Keratinocyte (primary cell): ENCODE measurements at regions not wholly inside any gene's neighbourhood (a gene's known extent, or its start where the extent isn't known, plus 50 kb on each side); places are given as distances from the start of the nearest gene placed in this dataset.

Source experiments
- DNase-seq: peaks from one replicate; pipeline ENCODE4 v3.0.0-alpha.2; 2011; ENCODE audit warnings: low read depth, missing footprints, low spot score
- FAIRE-seq: peaks from 2 replicates; lab custom pipeline; 2011; peaks lifted over from hg19 to GRCh38; lab: Jason Lieb, UNC
- H2AFZ ChIP-seq: 2 replicates; pipeline ENCODE4 v1.6.0; 2012; ENCODE audit warnings: low read length, control low read depth, inconsistent platforms; ENCODE audit not compliant: control insufficient read depth
- H3K27ac ChIP-seq: 2 replicates; pipeline ENCODE4 v1.5.1; 2011; ENCODE audit warnings: low read length; ENCODE audit not compliant: control insufficient read depth, insufficient read depth
- H3K27me3 ChIP-seq: 3 replicates; pipeline ENCODE4 v1.6.0; 2011; ENCODE audit warnings: low read length; ENCODE audit not compliant: control insufficient read depth, insufficient read depth; ENCODE audit errors: extremely low read depth
- H3K36me3 ChIP-seq, 2 experiments: 2 replicates in 1 of 2; 3 replicates in 1 of 2; pipeline ENCODE4 v1.5.1; 2011; ENCODE audit warnings: low read length in 2 of 2, mild to moderate bottlenecking in 1 of 2; ENCODE audit not compliant: control insufficient read depth in 2 of 2, insufficient read depth in 2 of 2; ENCODE audit errors: extremely low read depth in 1 of 2
- H3K4me1 ChIP-seq: 3 replicates; pipeline ENCODE4 v1.5.1; 2011; ENCODE audit warnings: low read length; ENCODE audit not compliant: control insufficient read depth, insufficient read depth; ENCODE audit errors: extremely low read depth
- H3K4me2 ChIP-seq: 3 replicates; pipeline ENCODE4 v1.6.0; 2011; ENCODE audit warnings: low read depth, low read length; ENCODE audit not compliant: control insufficient read depth, insufficient read depth; ENCODE audit errors: extremely low read depth
- H3K4me3 ChIP-seq, 3 experiments: fragments of 200-600 bp in 1 of 3; sonication (generic) in 1 of 3; 2 replicates in 2 of 3; 3 replicates in 1 of 3; pipeline ENCODE4 v1.5.1; 2011 to 2016; ENCODE audit warnings: low read length in 3 of 3, mild to moderate bottlenecking in 3 of 3, control low read depth in 2 of 3, inconsistent platforms in 1 of 3, low read depth in 1 of 3, mixed read lengths in 1 of 3, mixed run types in 1 of 3, moderate library complexity in 1 of 3; ENCODE audit not compliant: control insufficient read depth in 2 of 3, insufficient read depth in 2 of 3; ENCODE audit errors: extremely low read depth in 1 of 3
- H3K79me2 ChIP-seq: 2 replicates; pipeline ENCODE4 v1.6.0; 2012; ENCODE audit warnings: low read length; ENCODE audit not compliant: control insufficient read depth, insufficient read depth
- H3K9ac ChIP-seq: 3 replicates; pipeline ENCODE4 v1.6.0; 2011; ENCODE audit warnings: low read length; ENCODE audit not compliant: control insufficient read depth, insufficient read depth; ENCODE audit errors: extremely low read depth
- H3K9me1 ChIP-seq: 3 replicates; pipeline ENCODE4 v1.6.0; 2011; ENCODE audit warnings: low read length; ENCODE audit not compliant: control insufficient read depth, insufficient read depth; ENCODE audit errors: extremely low read depth
- H3K9me3 ChIP-seq: 2 replicates; pipeline ENCODE4 v1.5.1; 2012; ENCODE audit warnings: low read depth, low read length; ENCODE audit not compliant: control insufficient read depth
- H4K20me1 ChIP-seq: 3 replicates; pipeline ENCODE4 v1.6.0; 2011; ENCODE audit warnings: low read length; ENCODE audit not compliant: control insufficient read depth, insufficient read depth; ENCODE audit errors: extremely low read depth
- CTCF ChIP-seq, 3 experiments: IDR thresholded peaks in 1 of 3; conservative IDR thresholded peaks in 1 of 3; optimal IDR thresholded peaks in 1 of 3; 2 replicates in 2 of 3; 3 replicates in 1 of 3; pipeline versions ENCODE3 to v1.5.1; 2011; ENCODE audit warnings: low read length in 3 of 3, mild to moderate bottlenecking in 3 of 3, moderate library complexity in 2 of 3, control low read depth in 1 of 3, inconsistent platforms in 1 of 3; ENCODE audit not compliant: insufficient read depth in 2 of 3; ENCODE audit errors: extremely low read depth in 1 of 3
- EZH2 ChIP-seq: IDR thresholded peaks from one replicate; pipeline ENCODE4 v1.6.1; 2012; ENCODE audit warnings: inconsistent platforms, mild to moderate bottlenecking, low read length, moderate library complexity
- dilution Hi-C: fragments of 300-500 bp; cut with MboI; formaldehyde crosslinking; loops from one replicate; pipeline ENCODE4 v1.7.0; 2020; ENCODE audit warnings: low sequenced_read_pairs; ENCODE audit not compliant: extremely low pct_ligation_motif_present

- H2AFZ ChIP-seq = no peak overlapping the region
- TF ChIP-seq EZH2 = no peak
- no peak for TF ChIP-seq CTCF (optimal IDR thresholded peaks at IDR 0.05 in 1 of 3, IDR thresholded peaks at IDR 0.05 in 1 of 3, conservative IDR thresholded peaks at IDR 0.05 in 1 of 3; ENCODE audit: extremely low read depth in 1 of 3, insufficient read depth in 2 of 3, low read length in 3 of 3)
- no peaks in the 10 kb centered on the region for H3K27me3 ChIP-seq
- H4K20me1 ChIP-seq = no peaks in the 10 kb centered on the region
- H3K36me3 ChIP-seq = no peaks in the 10 kb centered on the region
- no peak for DNase-seq
- dilution Hi-C loops = no loop called here
- peaks cover 19% of the 10 kb centered on the region for H3K4me1 ChIP-seq
- no peak overlapping the region for H3K9ac ChIP-seq
- no peaks in the 10 kb centered on the region for H3K9me3 ChIP-seq
- H3K79me2 ChIP-seq = no peaks in the 10 kb centered on the region
- no peak overlapping the region for H3K4me3 ChIP-seq
- no peak for FAIRE-seq
- H3K9me1 ChIP-seq = peaks cover 2% of the 10 kb centered on the region
- H3K27ac ChIP-seq = no peak overlapping the region
- no peak overlapping the region for H3K4me2 ChIP-seq
Measured at GRCh38 chr2:240328526-240328925, 106.9 kb upstream of the GPC1 start.

GRCh38 chr2:240329116-240329665, 106.3 kb upstream of the GPC1 start:
- Histone ChIP-seq H3K27me3 (no peaks in the 10 kb centered on the region), H4K20me1 (no peaks in the 10 kb centered on the region), H3K9me1 (peaks cover 2% of the 10 kb centered on the region), H3K4me3 (no peak overlapping the region), H3K9ac (no peak overlapping the region), H3K36me3 (no peaks in the 10 kb centered on the region), H3K79me2 (no peaks in the 10 kb centered on the region), H3K4me2 (no peak overlapping the region), H3K9me3 (no peaks in the 10 kb centered on the region), H3K4me1 (peaks cover 15% of the 10 kb centered on the region), H3K27ac (no peak overlapping the region), H2AFZ (no peak overlapping the region)
- FAIRE-seq = no peak
- dilution Hi-C loops = no loop called here
- DNase-seq = no peak
- TF ChIP-seq CTCF (optimal IDR thresholded peaks at IDR 0.05 in 1 of 3, IDR thresholded peaks at IDR 0.05 in 1 of 3, conservative IDR thresholded peaks at IDR 0.05 in 1 of 3; ENCODE audit: extremely low read depth in 1 of 3, insufficient read depth in 2 of 3, low read length in 3 of 3) = no peak
- no peak for TF ChIP-seq EZH2
